Kidney (tissue), 13 donors: ENCODE measurements at regions not wholly inside any gene's neighbourhood (a gene's known extent, or its start where the extent isn't known, plus 50 kb on each side); places are given as distances from the start of the nearest gene placed in this dataset.

Experiments used
- DNase-seq, 5 donors: peaks; one replicate each; pipeline ENCODE4 v3.0.0-alpha.2; 2013 to 2020
- FAIRE-seq: peaks from 2 replicates; lab custom pipeline; 2012; peaks lifted over from hg19 to GRCh38; lab: Jason Lieb, UNC
- H3K27ac ChIP-seq, 2 donors: one replicate each; pipeline ENCODE4 v1.7.0; 2013; ENCODE audit warnings: low read depth in 2 of 2, low read length in 2 of 2, inconsistent platforms in 1 of 2
- H3K27me3 ChIP-seq: one replicate; pipeline ENCODE4 v1.7.1; 2013; ENCODE audit warnings: low read length, inconsistent platforms; ENCODE audit not compliant: control insufficient read depth, insufficient read depth
- H3K36me3 ChIP-seq, 3 donors: one replicate each; pipeline versions ENCODE4 v1.7.0 to v1.7.1; 2013; ENCODE audit warnings: low read length in 3 of 3, control low read depth in 1 of 3, inconsistent platforms in 1 of 3; ENCODE audit not compliant: insufficient read depth in 3 of 3, control insufficient read depth in 2 of 3
- H3K4me1 ChIP-seq, 3 donors: one replicate each; pipeline versions ENCODE4 v1.7.0 to v1.7.1; 2013; ENCODE audit warnings: low read length in 3 of 3, inconsistent platforms in 1 of 3, low read depth in 1 of 3; ENCODE audit not compliant: control insufficient read depth in 2 of 3, insufficient read depth in 2 of 3
- H3K4me3 ChIP-seq, 3 donors: one replicate each; pipeline versions ENCODE4 v1.7.0 to v1.8.1; 2013; ENCODE audit warnings: low read length in 3 of 3, control low read depth in 1 of 3, inconsistent platforms in 1 of 3
- H3K9ac ChIP-seq, 3 donors: one replicate each; pipeline versions ENCODE4 v1.7.0 to v1.7.1; 2013; ENCODE audit warnings: low read length in 3 of 3, control low read depth in 1 of 3, inconsistent platforms in 1 of 3
- H3K9me3 ChIP-seq, 3 donors: one replicate each; pipeline versions ENCODE4 v1.7.0 to v1.7.1; 2013; ENCODE audit warnings: low read length in 3 of 3, control low read depth in 1 of 3, inconsistent platforms in 1 of 3; ENCODE audit not compliant: control insufficient read depth in 2 of 3, insufficient read depth in 1 of 3
- CTCF ChIP-seq: IDR thresholded peaks from 3 replicates; pipeline ENCODE4 v1.5.1; 2012; ENCODE audit warnings: mild to moderate bottlenecking, moderate library complexity, borderline replicate concordance; ENCODE audit not compliant: insufficient read depth; ENCODE audit errors: extremely low read depth
- intact Hi-C: fragments of 100-400 bp; cut with DNase I; formaldehyde crosslinking; loops from one replicate; pipeline ENCODE4 v1.11.1; 2022
- donor health status: control.
- donor health status: control.
- donor health status: control.
- donor health status: control.
- donor health status: control.
- donor health status: DM: yes; HTN: yes; CAD: no.
- donor health status: Normal renal cell carcinoma (clear cell type).

GRCh38 chr13:99056381-99057014, 78.6 kb upstream of the DOCK9 start:
- no peaks in the 10 kb centered on the region for H3K36me3 ChIP-seq
- DNase-seq = no peak
- H3K9me3 ChIP-seq = no peaks in the 10 kb centered on the region
- H3K4me1 ChIP-seq = no peaks in the 10 kb centered on the region
- intact Hi-C loops = no loop called here
- TF ChIP-seq CTCF = no peak
- no peaks in the 10 kb centered on the region for H3K27me3 ChIP-seq
- FAIRE-seq = no peak
- no peak overlapping the region for H3K9ac ChIP-seq
- no peak overlapping the region for H3K27ac ChIP-seq
- no peak overlapping the region for H3K4me3 ChIP-seq

DNA sequence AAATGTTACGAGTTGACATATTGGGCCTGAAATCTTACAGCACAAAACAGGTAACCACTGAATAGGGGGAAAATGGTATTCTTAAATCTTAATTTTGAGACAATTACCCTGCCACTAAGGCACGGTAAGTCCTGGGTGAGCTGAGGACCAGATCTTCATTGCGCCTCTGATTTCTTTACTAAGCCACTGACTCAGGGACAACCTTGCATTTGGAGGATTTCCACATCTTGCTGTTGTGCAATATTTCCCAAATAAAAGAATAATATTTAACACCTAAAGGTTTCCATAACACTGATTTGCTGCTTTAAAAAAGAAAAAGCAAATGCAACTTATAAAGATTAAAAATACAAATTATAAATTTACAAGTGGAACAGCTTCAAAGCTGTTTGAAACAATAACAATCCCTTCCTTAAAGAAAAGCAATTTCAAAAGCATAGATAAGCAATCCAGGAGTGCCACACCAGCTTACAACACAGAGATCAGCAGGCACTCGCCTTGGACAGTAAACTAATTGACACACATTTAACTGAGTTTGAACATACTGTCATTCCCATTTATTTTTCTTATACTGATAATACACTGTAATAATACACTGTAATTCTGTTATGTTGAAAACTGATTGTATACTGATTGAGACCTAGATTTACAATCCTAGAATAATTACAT, 79.6 kb upstream of the DOCK9 start:
- H3K27me3 ChIP-seq = no peaks in the 10 kb centered on the region
- no peaks in the 10 kb centered on the region for H3K9me3 ChIP-seq
- H3K4me1 ChIP-seq = peaks cover 0 to 4% (median 2%) of the 10 kb centered on the region in 3 donors
- DNase-seq (no peak), FAIRE-seq (no peak)
- intact Hi-C loops = no loop called here
- no peak overlapping the region for H3K27ac ChIP-seq
- no peak overlapping the region for H3K9ac ChIP-seq
- no peak overlapping the region for H3K4me3 ChIP-seq
- no peaks in the 10 kb centered on the region for H3K36me3 ChIP-seq
- no peak for TF ChIP-seq CTCF

- Histone ChIP-seq H3K9ac (no peak overlapping the region), H3K9me3 (no peaks in the 10 kb centered on the region), H3K27me3 (no peaks in the 10 kb centered on the region), H3K4me1 (peaks cover 3 to 11% (median 5%) of the 10 kb centered on the region in 3 donors), H3K4me3 (no peak overlapping the region), H3K27ac (no peak overlapping the region), H3K36me3 (no peaks in the 10 kb centered on the region)
- DNase-seq = no peak
- no peak for FAIRE-seq
- intact Hi-C loops = no loop called here
- TF ChIP-seq CTCF = no peak
Observed at GRCh38 chr13:99058527-99059495, 80.9 kb upstream of the DOCK9 start.
